ENCODE measurements at regions not wholly inside any gene's neighbourhood (a gene's known extent, or its start where the extent isn't known, plus 50 kb on each side); places are given as distances from the start of the nearest gene placed in this dataset.

GRCh38 chr6:145060714-145061113, 674.6 kb downstream of the EPM2A start:
- no peak overlapping the region for H3K4me3 ChIP-seq (ENCODE audit: low read depth, low read length)
- POLR2A ChIA-PET = no interaction called here
- no peak overlapping the region for H3K27ac Mint-ChIP-seq (ENCODE audit: unreplicated experiment)
- no peaks in the 10 kb centered on the region for H3K4me1 Mint-ChIP-seq (ENCODE audit: low read depth, unreplicated experiment)
- no TSS peak for BruUV-seq (replicated peaks)
- TF ChIP-seq, protein P1, sequence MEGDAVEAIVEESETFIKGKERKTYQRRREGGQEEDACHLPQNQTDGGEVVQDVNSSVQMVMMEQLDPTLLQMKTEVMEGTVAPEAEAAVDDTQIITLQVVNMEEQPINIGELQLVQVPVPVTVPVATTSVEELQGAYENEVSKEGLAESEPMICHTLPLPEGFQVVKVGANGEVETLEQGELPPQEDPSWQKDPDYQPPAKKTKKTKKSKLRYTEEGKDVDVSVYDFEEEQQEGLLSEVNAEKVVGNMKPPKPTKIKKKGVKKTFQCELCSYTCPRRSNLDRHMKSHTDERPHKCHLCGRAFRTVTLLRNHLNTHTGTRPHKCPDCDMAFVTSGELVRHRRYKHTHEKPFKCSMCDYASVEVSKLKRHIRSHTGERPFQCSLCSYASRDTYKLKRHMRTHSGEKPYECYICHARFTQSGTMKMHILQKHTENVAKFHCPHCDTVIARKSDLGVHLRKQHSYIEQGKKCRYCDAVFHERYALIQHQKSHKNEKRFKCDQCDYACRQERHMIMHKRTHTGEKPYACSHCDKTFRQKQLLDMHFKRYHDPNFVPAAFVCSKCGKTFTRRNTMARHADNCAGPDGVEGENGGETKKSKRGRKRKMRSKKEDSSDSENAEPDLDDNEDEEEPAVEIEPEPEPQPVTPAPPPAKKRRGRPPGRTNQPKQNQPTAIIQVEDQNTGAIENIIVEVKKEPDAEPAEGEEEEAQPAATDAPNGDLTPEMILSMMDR (IDR thresholded peaks at IDR 0.05; ENCODE audit: insufficient read depth in 1 of 2, low read depth in 1 of 2, low read length in 1 of 2, severe bottlenecking in 1 of 2, unreplicated experiment in 1 of 2) = no peak
- no peak for DNase-seq
- H3K27me3 ChIP-seq (replicated peaks; ENCODE audit: control insufficient read depth, insufficient read depth, low read length) = no peaks in the 10 kb centered on the region
- CTCF ChIA-PET = no interaction called here
- H3K9me3 Mint-ChIP-seq (ENCODE audit: unreplicated experiment) = no peaks in the 10 kb centered on the region
- intact Hi-C loops (cut with micrococcal nuclease; ENCODE audit: unreplicated experiment) = no loop called here
- H3K36me3 ChIP-seq (ENCODE audit: control insufficient read depth, insufficient read depth, low read length) = no peaks in the 10 kb centered on the region
- H3K4me3 Mint-ChIP-seq (ENCODE audit: unreplicated experiment) = no peak overlapping the region
- no peaks in the 10 kb centered on the region for H3K36me3 Mint-ChIP-seq (ENCODE audit: insufficient read depth, unreplicated experiment)
- no peaks in the 10 kb centered on the region for H3K9me3 ChIP-seq
- no peaks in the 10 kb centered on the region for H3K4me1 ChIP-seq
- H3K27me3 Mint-ChIP-seq (ENCODE audit: insufficient read depth, unreplicated experiment) = peaks cover 5% of the 10 kb centered on the region

DNA sequence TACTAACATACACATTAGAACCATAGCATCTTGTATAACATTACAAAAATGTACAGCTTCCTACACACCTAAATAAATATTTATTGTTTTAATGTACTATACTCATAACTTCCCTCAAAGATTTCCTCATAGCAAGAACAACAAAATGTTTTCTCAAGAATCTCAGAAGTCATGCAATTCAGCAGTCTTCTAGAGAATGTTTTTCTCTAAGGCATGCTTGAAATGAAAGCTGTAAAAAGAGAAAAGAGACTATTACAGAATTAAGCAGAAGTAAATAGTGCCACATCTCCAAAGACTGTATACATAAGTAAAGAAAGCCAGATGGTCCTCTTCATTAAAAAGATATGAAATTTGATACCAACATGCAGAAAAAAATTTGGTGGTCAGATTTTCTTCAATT, 672.2 kb downstream of the EPM2A start:
- TF ChIP-seq, protein P1 (IDR thresholded peaks at IDR 0.05; ENCODE audit: insufficient read depth in 1 of 2, low read depth in 1 of 2, low read length in 1 of 2, severe bottlenecking in 1 of 2, unreplicated experiment in 1 of 2) = no peak
- no peaks in the 10 kb centered on the region for H3K27me3 ChIP-seq (replicated peaks; ENCODE audit: control insufficient read depth, insufficient read depth, low read length)
- Mint-ChIP-seq H3K4me3 (ENCODE audit: unreplicated experiment) (no peak overlapping the region), H3K27me3 (ENCODE audit: insufficient read depth, unreplicated experiment) (peaks cover 11% of the 10 kb centered on the region), H3K36me3 (ENCODE audit: insufficient read depth, unreplicated experiment) (no peaks in the 10 kb centered on the region), H3K4me1 (ENCODE audit: low read depth, unreplicated experiment) (no peaks in the 10 kb centered on the region), H3K27ac (ENCODE audit: unreplicated experiment) (no peak overlapping the region), H3K9me3 (ENCODE audit: unreplicated experiment) (no peaks in the 10 kb centered on the region)
- BruUV-seq (replicated peaks) = no TSS peak
- ChIA-PET POLR2A (no interaction called here), CTCF (no interaction called here)
- no peaks in the 10 kb centered on the region for H3K4me1 ChIP-seq
- no peak for DNase-seq
- no peaks in the 10 kb centered on the region for H3K9me3 ChIP-seq
- no peak overlapping the region for H3K4me3 ChIP-seq (ENCODE audit: low read depth, low read length)
- intact Hi-C loops (cut with micrococcal nuclease; ENCODE audit: unreplicated experiment) = no loop called here
- no peaks in the 10 kb centered on the region for H3K36me3 ChIP-seq (ENCODE audit: control insufficient read depth, insufficient read depth, low read length)

- Histone ChIP-seq H3K9me3 (no peaks in the 10 kb centered on the region), H3K27me3 (replicated peaks; ENCODE audit: control insufficient read depth, insufficient read depth, low read length) (no peaks in the 10 kb centered on the region; the same call in 1 of the 2 replicates), H3K36me3 (ENCODE audit: control insufficient read depth, insufficient read depth, low read length) (no peaks in the 10 kb centered on the region), H3K4me3 (ENCODE audit: low read depth, low read length) (no peak overlapping the region), H3K4me1 (no peaks in the 10 kb centered on the region)
- CTCF ChIA-PET = no interaction called here
- no peaks in the 10 kb centered on the region for H3K36me3 Mint-ChIP-seq (ENCODE audit: insufficient read depth, unreplicated experiment)
- H3K4me1 Mint-ChIP-seq (ENCODE audit: low read depth, unreplicated experiment) = no peaks in the 10 kb centered on the region
- H3K27ac Mint-ChIP-seq (ENCODE audit: unreplicated experiment) = no peak overlapping the region
- H3K27me3 Mint-ChIP-seq (ENCODE audit: insufficient read depth, unreplicated experiment) = peaks cover 11% of the 10 kb centered on the region
- BruUV-seq (replicated peaks) = no TSS peak
- no peak for DNase-seq
- intact Hi-C loops (cut with micrococcal nuclease; ENCODE audit: unreplicated experiment) = no loop called here
- TF ChIP-seq, protein P1 (IDR thresholded peaks at IDR 0.05; ENCODE audit: insufficient read depth in 1 of 2, low read depth in 1 of 2, low read length in 1 of 2, severe bottlenecking in 1 of 2, unreplicated experiment in 1 of 2) = no peak
- POLR2A ChIA-PET = no interaction called here
- no peak overlapping the region for H3K4me3 Mint-ChIP-seq (ENCODE audit: unreplicated experiment)
- no peaks in the 10 kb centered on the region for H3K9me3 Mint-ChIP-seq (ENCODE audit: unreplicated experiment)
These were observed 667.9 kb downstream of the EPM2A start for GRCh38 chr6:145067430-145067829.
